ENCODE measurements at regions not wholly inside any gene's neighbourhood (a gene's known extent, or its start where the extent isn't known, plus 50 kb on each side); places are given as distances from the start of the nearest gene placed in this dataset.

DNA sequence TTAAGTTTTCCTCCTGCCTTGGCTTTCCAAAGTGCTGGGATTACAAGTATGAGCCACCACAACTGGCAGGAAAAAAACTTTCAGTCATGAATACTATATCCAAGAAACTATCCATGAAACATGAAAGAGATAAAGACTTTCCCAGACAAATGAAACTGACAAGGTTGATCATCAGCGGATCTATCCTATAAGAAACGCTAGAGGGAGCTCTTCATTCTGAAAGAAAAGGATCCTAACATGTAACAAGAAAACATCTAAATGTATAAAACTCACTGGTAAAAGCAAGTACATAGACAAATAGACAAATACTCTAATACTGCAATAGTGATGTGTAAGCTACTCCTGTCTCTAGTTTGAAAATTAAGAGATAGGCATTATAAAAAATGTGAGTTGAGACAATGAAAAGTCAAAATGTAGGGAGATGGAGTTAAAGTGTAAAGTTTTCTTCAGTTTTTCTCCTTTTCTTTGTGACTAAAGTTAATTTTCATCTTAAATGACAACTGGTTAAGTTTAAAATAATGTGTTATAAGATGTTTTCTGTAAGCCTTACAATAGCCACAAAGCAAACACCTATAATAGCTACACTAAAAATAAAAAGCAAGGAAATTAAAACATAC lies 79.6 kb upstream of the TEKT1 start:
- Histone ChIP-seq H3K36me3 (no peaks in the 10 kb centered on the region), H3K9me3 (no peaks in the 10 kb centered on the region), H3K27me3 (peaks cover 0 to 18% of the 10 kb centered on the region in 2 donors), H3K4me1 (peaks cover 0 to 3% (median 0%) of the 10 kb centered on the region in 4 donors), H3K27ac (no peak overlapping the region), H3K4me3 (no peak overlapping the region)
- TF ChIP-seq, protein P1, sequence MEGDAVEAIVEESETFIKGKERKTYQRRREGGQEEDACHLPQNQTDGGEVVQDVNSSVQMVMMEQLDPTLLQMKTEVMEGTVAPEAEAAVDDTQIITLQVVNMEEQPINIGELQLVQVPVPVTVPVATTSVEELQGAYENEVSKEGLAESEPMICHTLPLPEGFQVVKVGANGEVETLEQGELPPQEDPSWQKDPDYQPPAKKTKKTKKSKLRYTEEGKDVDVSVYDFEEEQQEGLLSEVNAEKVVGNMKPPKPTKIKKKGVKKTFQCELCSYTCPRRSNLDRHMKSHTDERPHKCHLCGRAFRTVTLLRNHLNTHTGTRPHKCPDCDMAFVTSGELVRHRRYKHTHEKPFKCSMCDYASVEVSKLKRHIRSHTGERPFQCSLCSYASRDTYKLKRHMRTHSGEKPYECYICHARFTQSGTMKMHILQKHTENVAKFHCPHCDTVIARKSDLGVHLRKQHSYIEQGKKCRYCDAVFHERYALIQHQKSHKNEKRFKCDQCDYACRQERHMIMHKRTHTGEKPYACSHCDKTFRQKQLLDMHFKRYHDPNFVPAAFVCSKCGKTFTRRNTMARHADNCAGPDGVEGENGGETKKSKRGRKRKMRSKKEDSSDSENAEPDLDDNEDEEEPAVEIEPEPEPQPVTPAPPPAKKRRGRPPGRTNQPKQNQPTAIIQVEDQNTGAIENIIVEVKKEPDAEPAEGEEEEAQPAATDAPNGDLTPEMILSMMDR (IDR thresholded peaks at IDR 0.05): peak; percentile 42 to 45
- DNase-seq: no peak
- intact Hi-C loops (cut with DNase I; ENCODE audit: low total_unique reads): loop anchor here (5.0 kb wide), 1 partner anchor 111 kb away; the partner anchor contains the start of gene BCL6B

DNA sequence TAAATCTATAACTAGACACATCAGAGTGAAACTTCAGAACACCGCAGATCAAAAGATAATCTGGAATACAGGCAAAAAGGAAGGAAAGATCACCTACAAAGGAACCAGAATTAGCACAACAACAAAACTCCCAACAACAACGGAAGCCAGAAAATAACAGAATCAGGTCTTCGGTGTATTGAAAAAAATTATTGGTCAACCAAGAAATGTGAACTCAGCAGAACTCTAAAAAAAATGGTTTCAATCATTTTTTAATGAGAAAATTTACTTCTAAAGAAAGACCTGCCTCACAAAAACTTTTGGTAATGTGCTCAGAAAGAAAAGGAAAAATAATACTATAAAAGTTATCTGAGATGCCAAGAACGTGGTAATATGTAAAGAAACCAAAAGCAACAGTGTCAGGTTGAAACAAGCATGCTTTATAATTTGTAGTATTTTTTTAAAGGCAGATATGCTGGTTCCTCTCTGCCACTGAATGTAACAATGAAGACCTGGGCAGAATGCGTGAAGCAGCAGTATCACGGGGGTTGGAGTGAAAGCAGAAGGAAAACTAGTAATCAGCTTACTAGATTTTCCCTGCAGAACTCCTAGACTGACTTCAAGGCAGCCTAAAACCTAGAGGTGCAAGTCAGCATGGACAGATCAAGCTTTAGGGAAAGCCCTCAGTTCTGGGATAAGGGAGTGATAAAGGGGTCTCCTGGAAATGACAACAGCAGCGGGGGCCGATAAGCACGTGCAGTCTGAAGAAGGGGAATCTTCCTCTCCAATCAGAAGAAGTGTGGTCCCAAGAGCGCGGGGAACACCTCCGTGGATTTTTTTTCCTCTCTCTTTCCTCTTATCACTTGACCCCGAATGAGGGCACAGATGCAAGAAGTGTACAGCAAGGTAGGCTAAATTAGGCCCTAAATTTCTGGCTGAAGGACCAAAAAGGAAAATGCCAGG lies 80.9 kb upstream of the TEKT1 start:
- Histone ChIP-seq H3K36me3 (no peaks in the 10 kb centered on the region), H3K27me3 (peaks cover 0 to 18% of the 10 kb centered on the region in 2 donors), H3K9me3 (no peaks in the 10 kb centered on the region), H3K4me1 (peaks cover 0 to 3% (median 0%) of the 10 kb centered on the region in 4 donors), H3K4me3 (no peak overlapping the region), H3K27ac (no peak overlapping the region)
- DNase-seq: no peak
- TF ChIP-seq, protein P1 (IDR thresholded peaks at IDR 0.05): no peak
- intact Hi-C loops (cut with DNase I; ENCODE audit: low total_unique reads): loop anchor here (5.0 kb wide), 1 partner anchor 110 kb away; the partner anchor contains the start of gene BCL6B

DNA sequence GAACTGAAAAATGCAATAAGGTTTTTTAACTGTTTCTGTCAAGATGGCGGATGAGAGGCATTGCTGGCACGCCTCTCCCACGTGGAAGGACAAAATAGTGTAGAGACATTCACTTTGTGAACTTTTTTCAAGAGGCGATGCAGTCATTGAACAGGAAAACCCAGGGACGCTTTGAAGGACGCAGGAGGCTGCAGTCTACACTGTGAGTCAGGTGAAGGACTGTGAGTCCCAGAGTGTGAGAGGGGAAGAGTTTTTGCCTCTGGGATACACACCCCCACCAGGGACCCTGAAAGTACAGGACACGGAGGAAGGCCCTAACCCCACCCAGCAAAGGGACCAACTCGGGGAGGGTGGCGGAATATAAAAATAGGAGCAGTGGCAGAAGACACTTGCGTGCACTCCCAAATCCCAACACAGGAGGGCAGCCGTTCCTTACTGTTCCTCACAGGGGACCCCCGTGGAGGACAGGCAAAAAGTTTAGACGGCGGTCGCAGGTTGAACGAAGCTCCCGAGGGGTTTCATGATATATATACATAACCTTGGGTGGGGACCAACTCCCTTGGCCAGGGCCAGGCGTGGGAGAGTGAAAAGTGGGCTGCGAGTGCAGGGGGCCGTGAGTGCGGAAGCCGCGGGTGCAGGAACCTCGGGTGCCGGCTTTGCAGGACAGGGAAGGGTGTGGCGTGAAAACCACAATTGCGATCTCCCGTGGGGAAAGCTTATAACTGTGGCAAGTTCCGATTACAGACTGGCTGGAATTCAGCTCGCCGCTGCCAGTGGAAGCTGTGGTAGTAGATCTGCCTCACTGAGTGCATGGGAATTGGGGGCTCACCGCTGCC lies 82.0 kb upstream of the ALOX12 start:
- Histone ChIP-seq H3K36me3 (no peaks in the 10 kb centered on the region), H3K9me3 (no peaks in the 10 kb centered on the region), H3K4me3 (peak overlapping the region in 1 of 2 donors; percentile 2), H3K4me1 (peaks cover 0 to 3% (median 0%) of the 10 kb centered on the region in 4 donors), H3K27me3 (peaks cover 0 to 14% of the 10 kb centered on the region in 2 donors), H3K27ac (no peak overlapping the region)
- intact Hi-C loops (cut with DNase I; ENCODE audit: low total_unique reads): loop anchor here (5.0 kb wide), 1 partner anchor 108 kb away; the partner anchor contains the start of gene BCL6B
- TF ChIP-seq, protein P1 (IDR thresholded peaks at IDR 0.05): peak; percentile 73 to 78
- peak; percentile 77 for DNase-seq

DNA sequence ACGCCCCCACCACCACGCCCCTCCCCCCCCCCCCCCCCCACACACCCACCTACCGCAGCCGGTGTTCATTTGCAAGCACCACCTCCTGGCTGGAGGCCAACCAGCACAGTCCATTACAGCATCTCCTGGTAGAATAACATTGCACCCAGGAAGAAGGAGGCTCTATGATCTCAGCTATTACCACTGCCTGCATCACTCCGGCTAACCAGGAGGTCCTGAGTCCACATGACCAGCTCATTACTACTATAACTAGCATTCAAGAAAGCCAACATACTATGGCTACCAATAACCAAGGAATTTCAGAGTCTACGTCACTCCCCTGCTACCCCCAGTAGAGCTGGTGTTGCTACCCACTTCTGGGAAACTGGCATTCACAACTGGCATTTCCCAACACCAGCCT lies 81.1 kb upstream of the ALOX12 start:
- TF ChIP-seq, protein P1 (IDR thresholded peaks at IDR 0.05): no peak
- H3K4me3 ChIP-seq: no peak overlapping the region
- peaks cover 0 to 3% (median 0%) of the 10 kb centered on the region in 4 donors for H3K4me1 ChIP-seq
- H3K27ac ChIP-seq: no peak overlapping the region
- H3K9me3 ChIP-seq: no peaks in the 10 kb centered on the region
- intact Hi-C loops (cut with DNase I; ENCODE audit: low total_unique reads): loop anchor here (5.0 kb wide), 2 partner anchors 88 to 108 kb away; partner anchors contain the start of gene BCL6B
- H3K27me3 ChIP-seq: peaks cover 0 to 14% of the 10 kb centered on the region in 2 donors
- no peak for DNase-seq
- H3K36me3 ChIP-seq: no peaks in the 10 kb centered on the region

DNA sequence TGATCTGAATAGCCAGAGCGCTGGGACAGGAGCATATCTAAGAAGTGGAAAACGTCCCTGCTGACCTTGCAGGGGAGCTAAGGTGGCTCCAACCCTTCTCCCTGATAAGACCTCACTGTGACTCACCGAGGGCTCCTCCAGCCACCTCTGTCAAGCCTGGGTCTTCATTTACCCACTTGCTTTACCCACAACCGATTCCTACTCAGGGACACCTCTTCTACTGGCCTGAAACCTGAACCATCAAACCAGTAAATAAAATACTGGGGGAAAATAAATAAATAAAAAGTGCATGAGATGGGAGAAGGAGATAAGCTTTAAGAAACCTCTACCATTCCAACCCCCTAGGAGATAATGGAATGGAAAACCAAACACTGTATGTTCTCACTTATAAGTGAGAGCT lies 80.2 kb upstream of the ALOX12 start:
- intact Hi-C loops (cut with DNase I; ENCODE audit: low total_unique reads): loop anchor here (5.0 kb wide), 1 partner anchor 87 kb away; no protein-coding TSS in a partner anchor
- no peak for DNase-seq
- H3K36me3 ChIP-seq: no peaks in the 10 kb centered on the region
- H3K4me1 ChIP-seq: peaks cover 0 to 3% (median 0%) of the 10 kb centered on the region in 4 donors
- no peak overlapping the region for H3K4me3 ChIP-seq
- H3K27me3 ChIP-seq: peaks cover 0 to 14% of the 10 kb centered on the region in 2 donors
- no peaks in the 10 kb centered on the region for H3K9me3 ChIP-seq
- H3K27ac ChIP-seq: no peak overlapping the region
- TF ChIP-seq, protein P1 (IDR thresholded peaks at IDR 0.05): no peak

Measured in tibial artery (tissue), 4 donors.